ENCODE measurements at regions not wholly inside any gene's neighbourhood (a gene's known extent, or its start where the extent isn't known, plus 50 kb on each side); places are given as distances from the start of the nearest gene placed in this dataset.

DNA sequence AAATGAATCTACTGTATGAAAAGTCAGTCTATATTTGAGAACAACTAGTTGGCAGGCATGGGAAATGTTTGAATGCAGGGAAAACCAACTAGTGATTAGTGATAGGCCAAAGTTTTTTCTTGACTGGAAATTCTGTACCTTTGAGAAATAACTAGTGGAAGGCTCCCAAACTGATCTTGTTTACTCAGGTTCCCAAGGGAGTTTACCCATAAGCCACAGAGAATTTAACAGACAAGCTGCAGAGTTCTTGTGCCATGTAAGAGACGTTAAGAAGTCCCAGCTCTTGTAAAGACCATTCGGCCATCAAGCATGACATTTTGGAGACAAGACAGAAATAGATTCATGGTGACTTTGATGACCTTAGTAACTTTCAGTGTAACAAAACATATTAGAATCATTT, 1882.8 kb upstream of the SEL1L start:
- no peaks in the 10 kb centered on the region for H3K27me3 ChIP-seq (ENCODE audit: insufficient read depth, low read depth, low read length)
- H3K4me3 ChIP-seq (ENCODE audit: low read length) = no peak overlapping the region
- no peaks in the 10 kb centered on the region for H3K9me3 ChIP-seq (ENCODE audit: low read length)
- no peaks in the 10 kb centered on the region for H3F3A ChIP-seq (ENCODE audit: insufficient read depth, low read length, poor library complexity, severe bottlenecking)
- H3K4me2 ChIP-seq (ENCODE audit: low read length) = no peak overlapping the region
- no peaks in the 10 kb centered on the region for H3K36me3 ChIP-seq (ENCODE audit: insufficient read depth, low read length)
- H3K27ac ChIP-seq (ENCODE audit: low read length) = no peak overlapping the region
- no peaks in the 10 kb centered on the region for H3K9me2 ChIP-seq (ENCODE audit: insufficient read depth, low read length)
- H2AFZ ChIP-seq (ENCODE audit: low read depth, low read length) = no peak overlapping the region
- no peak overlapping the region for H3K9ac ChIP-seq (ENCODE audit: low read length)
- TF ChIP-seq RAD21 (conservative IDR thresholded peaks at IDR 0.05) (no peak), MXI1 (conservative IDR thresholded peaks at IDR 0.05; ENCODE audit: poor library complexity, severe bottlenecking) (no peak), EZH2 (IDR thresholded peaks at IDR 0.05; ENCODE audit: borderline replicate concordance, insufficient read depth, low read length, poor library complexity, severe bottlenecking) (no peak), TAF1 (IDR thresholded peaks at IDR 0.05; ENCODE audit: low read depth) (no peak), EP300 (conservative IDR thresholded peaks at IDR 0.05; ENCODE audit: poor library complexity, severe bottlenecking) (no peak), CTCF (IDR thresholded peaks at IDR 0.05; ENCODE audit: poor library complexity, severe bottlenecking) (no peak), SMC3 (conservative IDR thresholded peaks at IDR 0.05; ENCODE audit: poor library complexity) (no peak)
- TF ChIP-seq, protein P1, sequence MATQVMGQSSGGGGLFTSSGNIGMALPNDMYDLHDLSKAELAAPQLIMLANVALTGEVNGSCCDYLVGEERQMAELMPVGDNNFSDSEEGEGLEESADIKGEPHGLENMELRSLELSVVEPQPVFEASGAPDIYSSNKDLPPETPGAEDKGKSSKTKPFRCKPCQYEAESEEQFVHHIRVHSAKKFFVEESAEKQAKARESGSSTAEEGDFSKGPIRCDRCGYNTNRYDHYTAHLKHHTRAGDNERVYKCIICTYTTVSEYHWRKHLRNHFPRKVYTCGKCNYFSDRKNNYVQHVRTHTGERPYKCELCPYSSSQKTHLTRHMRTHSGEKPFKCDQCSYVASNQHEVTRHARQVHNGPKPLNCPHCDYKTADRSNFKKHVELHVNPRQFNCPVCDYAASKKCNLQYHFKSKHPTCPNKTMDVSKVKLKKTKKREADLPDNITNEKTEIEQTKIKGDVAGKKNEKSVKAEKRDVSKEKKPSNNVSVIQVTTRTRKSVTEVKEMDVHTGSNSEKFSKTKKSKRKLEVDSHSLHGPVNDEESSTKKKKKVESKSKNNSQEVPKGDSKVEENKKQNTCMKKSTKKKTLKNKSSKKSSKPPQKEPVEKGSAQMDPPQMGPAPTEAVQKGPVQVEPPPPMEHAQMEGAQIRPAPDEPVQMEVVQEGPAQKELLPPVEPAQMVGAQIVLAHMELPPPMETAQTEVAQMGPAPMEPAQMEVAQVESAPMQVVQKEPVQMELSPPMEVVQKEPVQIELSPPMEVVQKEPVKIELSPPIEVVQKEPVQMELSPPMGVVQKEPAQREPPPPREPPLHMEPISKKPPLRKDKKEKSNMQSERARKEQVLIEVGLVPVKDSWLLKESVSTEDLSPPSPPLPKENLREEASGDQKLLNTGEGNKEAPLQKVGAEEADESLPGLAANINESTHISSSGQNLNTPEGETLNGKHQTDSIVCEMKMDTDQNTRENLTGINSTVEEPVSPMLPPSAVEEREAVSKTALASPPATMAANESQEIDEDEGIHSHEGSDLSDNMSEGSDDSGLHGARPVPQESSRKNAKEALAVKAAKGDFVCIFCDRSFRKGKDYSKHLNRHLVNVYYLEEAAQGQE (IDR thresholded peaks at IDR 0.05; ENCODE audit: borderline replicate concordance) = no peak
- no peaks in the 10 kb centered on the region for H3K79me2 ChIP-seq (replicated peaks; ENCODE audit: insufficient read depth, low read length)
- H4K20me1 ChIP-seq (ENCODE audit: insufficient read depth) = no peaks in the 10 kb centered on the region

DNA sequence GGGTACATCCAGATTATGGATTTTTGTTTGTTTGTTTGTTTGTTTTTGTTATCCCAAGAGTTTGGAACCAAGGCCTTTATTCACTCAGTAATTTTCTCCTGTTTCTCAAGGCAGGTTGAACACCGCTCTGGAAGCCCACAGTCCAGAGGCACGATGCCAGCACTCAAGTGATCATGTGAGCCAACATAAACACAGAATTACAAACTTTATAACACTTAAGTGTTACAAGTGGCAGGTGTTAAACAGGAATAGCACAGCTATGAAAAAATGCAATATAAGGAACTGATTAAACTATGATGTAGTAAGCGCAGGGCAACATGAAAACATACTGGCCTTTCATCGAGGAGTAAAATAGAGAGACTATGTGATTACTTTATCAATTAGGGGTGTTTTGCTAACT, 1885.8 kb upstream of the SEL1L start:
- H3K27me3 ChIP-seq (ENCODE audit: insufficient read depth, low read depth, low read length) = no peaks in the 10 kb centered on the region
- no peak for TF ChIP-seq RAD21 (conservative IDR thresholded peaks at IDR 0.05)
- TF ChIP-seq EP300 (conservative IDR thresholded peaks at IDR 0.05; ENCODE audit: poor library complexity, severe bottlenecking) = no peak
- no peak for TF ChIP-seq TAF1 (IDR thresholded peaks at IDR 0.05; ENCODE audit: low read depth)
- no peak for TF ChIP-seq MXI1 (conservative IDR thresholded peaks at IDR 0.05; ENCODE audit: poor library complexity, severe bottlenecking)
- TF ChIP-seq CTCF (IDR thresholded peaks at IDR 0.05; ENCODE audit: poor library complexity, severe bottlenecking) = no peak
- no peak for TF ChIP-seq SMC3 (conservative IDR thresholded peaks at IDR 0.05; ENCODE audit: poor library complexity)
- no peak for TF ChIP-seq POLR2AphosphoS5 (IDR thresholded peaks at IDR 0.05)
- TF ChIP-seq, protein P1 (IDR thresholded peaks at IDR 0.05; ENCODE audit: borderline replicate concordance) = no peak
- no peak for TF ChIP-seq EZH2 (IDR thresholded peaks at IDR 0.05; ENCODE audit: borderline replicate concordance, insufficient read depth, low read length, poor library complexity, severe bottlenecking)
- no peak overlapping the region for H3K9ac ChIP-seq (ENCODE audit: low read length)
- H3K79me2 ChIP-seq (replicated peaks; ENCODE audit: insufficient read depth, low read length) = no peaks in the 10 kb centered on the region
- no peaks in the 10 kb centered on the region for H3K9me2 ChIP-seq (ENCODE audit: insufficient read depth, low read length)
- no peaks in the 10 kb centered on the region for H3K9me3 ChIP-seq (ENCODE audit: low read length)
- no peaks in the 10 kb centered on the region for H3F3A ChIP-seq (ENCODE audit: insufficient read depth, low read length, poor library complexity, severe bottlenecking)
- H3K4me3 ChIP-seq (ENCODE audit: low read length) = no peak overlapping the region
- H2AFZ ChIP-seq (ENCODE audit: low read depth, low read length) = no peak overlapping the region
- H3K36me3 ChIP-seq (ENCODE audit: insufficient read depth, low read length) = no peaks in the 10 kb centered on the region
- no peak overlapping the region for H3K4me2 ChIP-seq (ENCODE audit: low read length)
- no peaks in the 10 kb centered on the region for H4K20me1 ChIP-seq (ENCODE audit: insufficient read depth)
- no peak overlapping the region for H3K27ac ChIP-seq (ENCODE audit: low read length)
